ENCODE measurements at regions not wholly inside any gene's neighbourhood (a gene's known extent, or its start where the extent isn't known, plus 50 kb on each side); places are given as distances from the start of the nearest gene placed in this dataset.
"Not testable (repeated sequence)": the region's sequence is repeated elsewhere in the genome, so short reads cannot be mapped to it uniquely, and the experiment has no call there.

DNA sequence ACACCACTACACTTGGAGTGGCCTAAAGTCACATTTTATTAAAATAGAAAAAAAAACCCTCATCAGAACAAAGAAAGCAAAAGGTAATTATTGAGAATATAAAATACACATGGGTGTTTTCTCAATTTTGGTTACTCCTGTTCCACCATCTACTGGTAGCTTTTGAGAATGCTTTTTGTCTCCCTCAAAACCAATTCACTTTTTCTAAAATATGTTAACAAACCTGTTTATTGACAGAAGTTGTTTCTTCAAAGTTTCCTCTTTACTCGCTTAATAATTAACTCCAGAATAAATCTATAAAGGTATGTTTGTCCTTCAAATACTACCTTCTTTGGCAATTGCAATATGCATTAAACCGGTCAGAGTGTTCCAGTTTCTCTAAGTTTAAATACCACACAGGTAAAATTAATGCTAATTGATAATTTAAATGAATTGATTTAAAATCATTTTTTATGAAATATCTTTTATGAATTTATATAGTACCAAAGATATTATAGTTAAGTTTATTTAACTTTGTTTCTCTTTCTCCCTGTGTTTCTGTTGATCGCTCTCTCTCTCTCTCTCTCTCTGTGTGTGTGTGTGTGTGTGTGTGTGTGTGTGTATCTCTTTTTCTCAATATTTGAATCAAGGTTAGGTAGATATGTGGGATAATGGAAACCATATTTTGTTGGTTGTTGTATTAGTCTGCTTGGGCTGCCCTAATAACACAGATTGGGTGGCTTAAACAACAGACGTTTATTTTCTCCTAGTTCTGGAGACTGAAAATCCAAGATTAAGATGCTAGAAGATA is 487.4 kb downstream of the PRDM9 start:
- no peak for DNase-seq

DNA sequence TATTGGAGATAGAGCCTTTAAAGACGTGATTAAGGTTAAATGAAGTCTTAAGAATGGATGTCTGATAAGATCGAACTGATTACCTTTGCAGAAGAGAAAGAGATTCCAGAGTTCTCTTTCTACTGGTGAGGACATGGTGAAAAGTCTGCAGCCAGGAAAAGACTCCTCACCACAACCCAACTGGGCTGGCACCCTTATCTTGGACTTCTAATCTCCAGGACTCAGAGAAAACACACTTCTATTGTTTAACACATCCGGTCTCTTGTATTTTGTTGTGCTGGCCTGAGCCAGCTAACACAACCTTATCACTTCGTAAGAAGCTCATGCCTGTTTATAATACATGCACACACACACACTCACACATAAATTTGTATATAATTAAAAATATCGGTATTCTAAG is 489.1 kb downstream of the PRDM9 start:
- no peak for DNase-seq

DNA sequence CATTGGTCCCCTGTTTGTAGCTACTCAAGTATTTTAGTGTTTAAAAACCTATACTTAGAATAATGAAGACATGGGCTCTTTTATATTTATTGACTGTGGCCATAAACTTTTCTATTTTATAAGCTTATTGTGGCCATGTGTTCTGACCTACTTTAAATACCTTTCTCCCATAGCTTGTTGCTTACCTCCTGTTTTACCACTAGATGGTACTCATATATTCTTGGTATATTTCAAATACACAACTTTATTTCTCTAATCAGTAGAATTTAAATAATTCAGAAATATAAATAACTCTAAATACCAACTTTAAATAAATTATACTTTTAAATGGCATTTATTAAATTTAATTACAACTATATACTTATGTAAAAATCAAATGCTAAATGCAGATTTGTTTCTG is 498.0 kb downstream of the PRDM9 start:
- no peak for DNase-seq

DNA sequence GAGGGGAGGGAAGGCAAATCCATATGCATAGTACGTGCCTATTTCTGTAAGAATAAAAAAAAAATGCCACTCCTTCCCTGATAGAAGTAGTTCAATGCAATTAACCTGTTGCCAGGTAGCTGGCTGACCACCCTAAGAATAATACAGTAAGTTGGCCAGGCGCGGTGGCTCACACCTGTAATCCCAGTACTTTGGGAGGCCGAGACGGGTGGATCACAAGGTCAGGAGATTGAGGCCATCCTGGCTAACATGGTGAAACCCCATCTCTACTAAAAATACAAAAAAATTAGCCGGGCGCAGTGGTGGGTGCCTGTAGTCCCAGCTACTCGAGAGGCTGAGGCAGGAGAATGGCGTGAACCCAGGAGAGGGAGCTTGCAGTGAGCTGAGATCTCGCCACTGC is 510.3 kb downstream of the PRDM9 start:
- not testable (repeated sequence) for DNase-seq

DNA sequence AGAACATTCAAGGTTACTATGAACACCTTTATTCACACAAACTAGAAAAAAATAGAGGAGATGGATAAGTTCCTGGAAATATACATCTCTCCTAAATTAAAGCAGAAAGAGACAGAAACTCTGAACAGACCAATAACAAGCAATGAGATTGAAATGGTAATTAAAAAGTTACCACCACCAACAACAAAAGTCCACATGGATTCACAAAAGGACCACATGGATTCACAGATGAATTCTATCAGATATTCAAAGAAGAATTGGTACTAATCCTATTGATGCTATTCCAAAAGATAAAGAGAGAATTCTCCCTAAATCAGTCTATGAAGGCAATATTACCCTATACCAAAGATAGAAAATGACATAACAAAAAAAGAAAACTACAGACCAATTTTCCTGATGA is 518.9 kb downstream of the PRDM9 start:
- no peak for DNase-seq

DNA sequence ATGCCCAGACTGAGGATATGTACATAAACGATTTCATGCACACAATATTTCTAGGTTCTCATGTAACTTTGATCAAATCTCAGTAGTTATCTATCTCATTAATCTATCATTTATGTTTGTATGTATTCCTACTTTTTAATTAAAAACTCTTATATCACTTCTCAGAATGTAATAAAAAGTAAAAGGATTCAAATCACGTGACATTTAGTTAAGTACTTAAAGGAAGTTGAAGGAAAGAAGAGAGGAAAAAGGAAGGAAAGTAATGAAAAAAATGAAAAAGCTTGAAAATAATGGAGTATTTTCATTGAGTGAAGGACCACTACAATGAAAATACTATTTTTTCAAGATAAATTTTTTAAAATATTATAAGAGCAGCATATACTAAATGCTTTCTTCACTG is 535.3 kb downstream of the PRDM9 start:
- DNase-seq = no peak

DNA sequence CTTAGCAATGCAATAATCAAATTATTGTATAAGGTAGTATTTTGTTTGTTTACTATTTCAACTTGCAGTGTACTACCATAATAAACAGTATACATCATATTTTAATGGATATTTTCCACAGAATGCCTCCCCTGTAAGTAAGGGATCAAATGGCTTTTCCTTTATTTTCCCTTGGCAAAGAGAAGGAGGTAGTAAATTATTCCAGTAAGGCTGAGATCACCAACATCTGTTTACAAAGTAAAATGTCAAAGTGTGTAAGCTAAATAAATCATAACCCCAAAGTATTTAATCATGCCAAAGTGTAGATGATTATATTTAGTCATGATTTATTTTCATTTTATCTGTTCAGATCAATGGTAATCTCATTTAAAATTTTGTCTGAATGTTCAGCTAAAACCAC is 537.6 kb downstream of the PRDM9 start:
- DNase-seq = no peak

DNA sequence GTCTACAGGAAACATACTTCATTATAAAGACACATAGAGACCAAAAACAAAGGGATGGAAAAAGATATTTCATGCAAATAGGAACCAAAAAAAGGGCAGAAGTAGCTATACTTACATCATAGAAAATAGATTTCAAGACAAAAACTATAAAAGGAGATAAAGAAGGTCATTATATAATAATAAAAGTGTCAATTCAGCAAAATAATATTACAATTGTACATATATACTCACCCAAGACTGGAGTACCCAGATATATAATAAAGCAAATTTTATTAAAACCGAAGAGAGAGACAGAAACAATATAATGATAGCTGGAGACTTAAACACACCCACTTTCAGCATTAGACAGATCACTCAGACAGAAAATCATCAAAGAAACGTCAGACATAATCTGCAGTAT is 546.3 kb downstream of the PRDM9 start:
- DNase-seq = no peak

DNA sequence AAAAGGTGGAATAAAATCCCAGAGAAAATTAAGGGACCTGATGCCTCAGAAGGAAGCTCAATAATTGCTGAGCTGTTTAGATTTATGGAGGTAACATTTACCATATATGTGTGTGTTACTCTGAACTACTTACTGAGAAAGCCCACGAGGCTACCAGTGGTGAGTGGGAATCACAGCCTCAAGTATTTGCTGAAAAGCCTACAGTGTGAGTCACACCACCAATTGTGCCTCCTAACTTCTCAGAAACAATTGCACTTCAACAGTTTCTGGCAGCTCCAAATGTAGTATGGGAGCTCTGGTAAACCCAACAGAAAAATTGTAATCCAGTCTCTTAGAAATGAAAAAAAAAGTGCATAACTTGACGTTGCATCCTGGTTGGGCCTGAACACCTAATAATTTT is 551.6 kb downstream of the PRDM9 start:
- DNase-seq = no peak

DNA sequence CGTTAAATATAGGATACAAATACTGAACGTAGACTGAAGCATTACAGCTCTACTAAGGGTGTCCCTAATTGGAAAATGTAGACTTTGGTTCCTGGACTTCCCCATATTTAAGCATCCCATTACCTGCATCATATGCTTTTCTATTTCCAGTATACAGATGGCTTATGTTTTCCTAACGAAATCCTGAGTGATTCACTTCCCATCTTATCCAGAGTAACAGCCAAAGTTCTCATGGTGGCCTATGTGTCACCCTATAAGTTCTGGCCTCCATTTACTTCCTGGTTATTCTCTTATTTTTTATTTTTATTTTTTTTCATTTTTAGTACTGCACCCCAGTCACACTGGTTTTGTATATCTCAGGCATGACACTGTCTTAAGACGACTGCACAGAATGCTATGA is 552.3 kb downstream of the PRDM9 start:
- no peak for DNase-seq

DNA sequence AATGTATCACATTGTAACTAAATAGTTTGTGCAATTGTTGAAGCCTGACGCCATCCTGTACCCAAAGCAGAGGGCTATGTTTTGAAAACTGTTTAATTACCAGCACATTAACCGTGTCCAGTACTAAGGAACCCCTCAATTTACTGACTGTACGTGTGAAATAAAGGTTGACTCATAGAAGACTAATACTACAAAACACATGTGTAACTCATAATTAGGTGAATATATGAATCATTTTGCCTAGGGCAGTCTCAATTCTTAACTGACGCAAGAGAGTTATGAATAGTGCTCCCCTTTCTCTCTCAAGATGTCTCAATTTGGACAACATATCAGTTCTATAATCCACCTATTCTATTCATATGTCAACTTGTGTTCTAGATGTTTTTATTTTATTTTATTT is 558.4 kb downstream of the PRDM9 start:
- DNase-seq = no peak

DNA sequence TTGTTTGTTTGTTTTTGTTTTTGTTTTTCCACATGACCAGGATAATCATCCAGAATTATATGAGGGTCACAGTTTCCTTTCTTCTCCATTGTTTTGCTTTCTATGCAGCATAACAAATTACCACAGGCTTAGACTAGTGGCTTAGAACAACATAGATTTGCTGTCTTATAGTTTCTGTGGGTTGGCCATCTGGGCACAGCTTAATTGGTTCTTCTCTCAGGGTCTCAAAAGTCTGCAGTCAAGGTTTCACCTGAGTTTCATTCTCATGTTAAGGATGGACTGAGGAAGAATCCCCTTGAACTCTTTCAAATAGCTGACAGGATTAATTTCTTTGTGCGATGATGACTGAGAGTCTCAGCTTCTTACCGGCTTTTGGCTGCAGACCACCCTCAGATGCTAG is 559.8 kb downstream of the PRDM9 start:
- no peak for DNase-seq

DNA sequence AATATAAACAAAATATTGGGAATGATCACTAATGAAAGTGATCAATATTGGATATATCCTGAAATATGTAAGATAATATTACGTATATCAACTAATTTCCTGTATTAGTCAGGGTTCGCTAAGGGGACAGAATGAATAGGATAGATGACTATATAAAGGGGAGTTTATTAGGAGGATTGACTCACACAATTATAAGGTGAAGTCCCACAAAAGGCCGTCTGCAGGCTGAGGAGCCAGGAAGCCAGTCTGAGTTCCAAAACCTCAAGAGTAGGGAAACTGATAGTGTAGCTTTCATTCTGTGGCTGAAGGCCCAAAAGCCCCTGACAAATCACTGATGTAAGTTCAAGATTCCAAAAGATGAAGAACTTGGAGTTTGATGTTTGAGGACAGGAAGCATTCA is 561.1 kb downstream of the PRDM9 start:
- DNase-seq = no peak

DNA sequence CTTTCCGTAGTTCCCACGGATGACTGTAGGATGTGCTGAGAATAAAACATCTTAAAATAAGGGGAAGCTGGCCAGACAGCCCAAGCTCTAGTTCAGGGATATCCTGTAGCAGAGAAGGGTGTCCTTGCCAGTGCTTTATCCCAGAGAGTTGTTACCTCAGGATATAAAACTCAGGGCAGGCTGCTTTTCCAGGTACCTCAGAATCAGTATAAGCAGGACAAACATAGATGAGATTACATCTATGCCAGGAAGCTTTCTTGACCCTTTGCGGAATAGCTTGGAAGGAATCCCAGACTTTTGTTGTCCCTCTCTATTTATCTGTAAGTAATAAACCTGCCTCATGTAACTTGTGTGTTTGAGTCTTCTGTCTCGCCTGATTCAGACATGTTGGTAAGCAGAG is 565.7 kb downstream of the PRDM9 start:
- DNase-seq = no peak

DNA sequence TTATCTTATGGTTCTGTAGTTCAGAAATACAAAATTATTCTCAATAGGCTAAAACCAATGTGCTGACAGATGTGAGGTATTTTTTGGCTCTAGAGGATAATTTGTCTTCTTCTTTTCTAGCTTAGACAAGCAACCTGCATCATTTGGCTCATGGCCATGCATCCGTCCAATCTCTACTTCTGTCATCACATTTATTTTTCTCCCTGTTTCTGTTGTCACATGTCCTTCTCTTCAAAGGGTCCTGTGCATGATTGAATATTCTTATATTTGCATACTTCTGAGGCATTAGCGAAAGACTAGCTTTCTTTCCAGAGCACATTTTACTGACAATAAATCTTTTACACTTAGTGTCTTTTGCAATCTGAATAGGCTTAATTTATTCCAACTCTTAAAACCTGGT is 564.7 kb downstream of the CDH10 start:
- no peak for DNase-seq

DNA sequence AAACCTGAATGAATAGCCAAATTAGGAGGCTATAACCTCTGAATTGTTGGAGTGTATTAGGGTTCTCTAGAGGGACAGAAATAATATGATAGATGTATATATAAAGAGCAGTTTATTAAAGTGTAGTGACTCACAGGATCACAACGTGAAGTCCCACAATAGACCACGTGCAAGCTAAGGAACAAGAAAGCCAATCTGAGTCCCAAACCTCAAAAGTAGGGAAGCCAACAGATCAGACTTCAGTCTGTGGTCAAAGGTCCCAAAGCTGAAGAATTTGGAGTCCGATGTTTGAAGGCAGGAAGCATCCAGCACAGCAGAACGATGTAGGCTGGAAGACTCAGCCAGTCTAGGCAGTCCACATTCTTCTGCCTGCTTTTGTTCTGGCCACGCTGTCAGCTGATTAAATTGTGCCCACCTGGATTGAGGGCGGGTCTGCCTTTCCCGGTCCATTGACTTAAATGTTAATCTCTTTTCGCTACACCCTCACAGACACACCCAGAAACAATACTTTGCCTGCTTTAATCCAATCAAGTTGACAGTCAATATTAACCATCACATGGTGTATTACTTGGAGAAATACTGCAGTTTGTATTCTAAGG is 550.6 kb downstream of the CDH10 start:
- no peak for DNase-seq

DNA sequence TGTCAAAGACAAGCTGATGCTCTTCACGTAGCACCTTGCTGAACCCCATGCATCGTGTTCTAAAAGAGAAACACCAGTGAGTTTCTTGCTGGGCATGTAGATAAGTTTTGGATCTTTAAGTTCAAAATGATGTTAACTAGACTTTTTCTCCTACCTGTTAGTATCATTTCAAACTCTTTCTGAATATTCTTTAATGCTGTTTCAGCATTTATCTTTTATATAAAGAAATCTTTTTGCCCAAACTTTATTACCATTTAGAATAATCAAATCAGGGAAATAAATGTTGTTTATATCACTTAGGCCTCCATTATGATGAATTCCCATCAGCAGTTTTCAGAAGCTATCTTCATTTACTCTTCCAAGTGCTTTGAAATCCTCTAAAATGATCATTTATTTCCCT is 542.8 kb downstream of the CDH10 start:
- DNase-seq = no peak

DNA sequence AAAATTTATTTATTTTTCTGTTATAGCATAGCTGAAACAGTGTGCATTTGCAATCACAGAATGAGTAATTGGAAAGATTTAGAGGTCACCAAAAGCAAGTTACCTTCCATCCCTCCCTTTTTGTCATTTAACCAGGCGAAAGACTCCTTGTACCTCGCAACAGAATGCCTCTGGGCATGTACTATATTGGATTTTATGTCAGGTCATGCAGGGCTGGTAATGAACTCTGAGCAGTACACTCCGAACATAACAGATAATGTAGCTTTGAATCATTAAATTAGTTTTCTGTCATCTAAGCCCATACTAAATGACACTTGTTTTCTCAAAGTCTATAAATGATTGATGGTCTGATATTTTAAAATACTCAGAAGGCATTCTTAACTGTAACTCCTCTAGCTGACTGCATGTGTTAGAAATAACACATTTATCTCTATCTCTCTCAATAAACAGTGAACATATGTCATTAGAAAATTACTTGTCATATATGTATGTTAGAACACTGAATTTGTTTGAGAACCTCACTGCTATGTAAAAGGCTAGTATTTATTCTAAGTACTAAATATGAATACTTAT is 541.2 kb downstream of the CDH10 start:
- no peak for DNase-seq

DNA sequence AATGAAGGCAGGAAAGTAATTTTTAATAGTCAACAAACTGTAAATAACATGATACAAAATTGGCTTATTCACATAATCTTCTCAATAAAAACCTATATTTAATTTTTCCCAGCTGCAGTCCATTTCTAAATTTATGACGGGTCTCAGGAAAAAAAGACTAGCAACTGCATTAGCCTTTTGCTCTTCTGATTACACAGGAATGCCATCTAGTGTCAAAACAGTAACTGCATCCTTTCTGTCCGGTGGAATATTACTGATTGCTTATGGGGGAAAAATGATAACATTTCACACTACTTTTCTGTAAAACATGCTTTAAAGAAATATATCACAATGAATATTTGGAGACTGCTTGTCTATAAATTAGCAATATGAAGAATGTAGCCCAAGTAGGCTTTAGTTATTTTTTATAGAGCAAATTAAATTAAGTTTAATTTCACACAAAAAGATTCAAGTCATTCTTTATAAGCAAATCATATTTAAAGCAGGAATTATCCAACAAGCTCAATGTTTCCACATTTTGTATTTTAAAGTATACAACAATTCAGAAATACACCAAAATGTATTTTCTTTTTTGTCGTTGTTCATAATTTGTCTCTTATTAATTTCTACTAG is 534.7 kb downstream of the CDH10 start:
- DNase-seq = no peak

DNA sequence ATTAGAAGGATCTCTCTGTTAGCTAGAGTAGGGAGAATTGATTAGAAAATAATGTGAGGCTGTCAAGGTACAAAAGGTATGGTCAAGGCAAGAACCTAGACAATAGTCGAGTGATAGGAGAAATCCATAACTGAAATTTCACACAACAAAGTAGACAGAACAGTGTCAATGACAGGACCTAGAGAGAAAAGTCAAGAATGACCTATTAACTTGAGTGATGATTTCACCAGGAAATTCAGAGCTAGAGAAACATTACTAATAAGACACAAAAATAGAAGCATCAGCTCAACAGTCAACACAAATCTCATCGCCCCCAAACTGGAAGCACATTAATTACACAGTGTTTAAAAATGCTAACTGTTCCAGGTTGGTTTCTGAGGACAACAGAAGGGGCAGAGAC is 532.4 kb downstream of the CDH10 start:
- no peak for DNase-seq

DNA sequence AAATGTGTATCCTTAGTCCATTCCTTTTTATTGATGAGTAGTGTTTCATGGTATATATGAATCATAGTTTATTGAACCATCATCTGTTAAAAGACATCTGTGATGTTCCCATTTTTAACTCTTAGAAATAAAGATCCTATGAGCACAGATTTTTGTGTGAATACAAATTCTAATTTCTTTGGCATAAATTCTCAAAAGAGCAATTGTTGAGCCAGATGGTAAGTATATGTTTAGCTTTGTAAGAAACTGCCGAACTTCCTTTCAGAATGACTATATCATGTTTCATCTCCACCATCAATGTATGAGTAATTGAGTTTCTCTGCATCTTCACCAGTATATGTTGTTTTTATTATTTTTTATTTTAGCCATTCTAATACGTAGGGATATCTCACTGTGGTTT is 526.4 kb downstream of the CDH10 start:
- no peak for DNase-seq

DNA sequence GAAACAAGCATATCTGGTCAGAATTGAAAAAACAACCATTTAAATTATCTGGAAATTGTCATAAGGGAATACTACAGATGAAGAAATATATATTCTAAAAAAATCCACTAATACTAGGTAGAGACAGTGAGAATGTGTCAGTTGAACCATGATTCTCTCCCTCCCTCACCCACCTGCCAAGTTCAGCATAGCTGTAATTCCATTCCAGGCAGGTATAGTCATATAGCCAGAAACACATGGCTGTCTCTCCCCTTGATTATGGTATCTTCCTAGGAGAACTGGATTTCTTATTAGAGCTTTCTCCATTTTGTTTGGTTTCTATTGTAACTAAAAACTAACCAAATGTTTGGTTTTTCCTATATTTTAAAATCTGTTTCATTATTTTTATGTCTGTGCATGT is 509.2 kb downstream of the CDH10 start:
- no peak for DNase-seq

DNA sequence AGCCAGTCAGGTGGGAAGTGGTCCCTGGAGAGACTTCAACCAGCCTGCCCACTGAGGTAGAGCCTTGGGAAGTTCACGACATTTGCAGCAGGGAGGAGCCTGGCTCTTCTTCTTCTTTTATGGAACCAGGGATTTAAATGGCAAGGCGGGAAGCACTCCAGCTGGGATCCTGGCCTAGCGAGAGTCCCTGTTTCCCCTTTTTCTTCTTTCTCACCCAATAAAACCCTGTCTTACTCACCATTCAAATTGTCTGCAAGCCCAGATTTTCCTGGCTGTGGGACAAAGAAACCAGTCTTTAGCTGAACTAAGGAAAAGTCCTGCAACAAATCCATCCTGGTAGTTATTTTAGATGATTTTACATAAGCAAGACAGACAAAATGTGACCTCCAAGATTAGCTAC is 503.7 kb downstream of the CDH10 start:
- no peak for DNase-seq

DNA sequence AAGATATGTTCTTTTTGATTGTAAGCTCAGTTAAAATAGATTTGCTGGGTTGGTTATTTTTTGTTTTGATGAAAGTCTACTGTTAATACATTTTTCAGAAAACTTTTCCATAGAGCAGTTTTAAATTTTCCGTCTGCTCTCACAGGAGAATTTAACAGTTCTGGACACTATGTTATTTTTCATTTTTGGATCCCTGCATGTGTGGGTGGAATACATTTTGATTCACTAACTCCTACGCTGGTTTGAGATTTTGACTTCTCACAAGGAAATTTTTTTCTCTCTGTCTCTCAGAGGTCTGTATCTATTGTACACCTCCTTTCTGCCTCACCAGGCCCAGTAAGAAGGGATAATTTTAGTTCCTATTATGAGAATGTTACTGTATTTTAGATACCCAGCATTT is 502.4 kb downstream of the CDH10 start:
- DNase-seq = no peak
